HCT116 (cell line): ENCODE measurements at regions not wholly inside any gene's neighbourhood (a gene's known extent, or its start where the extent isn't known, plus 50 kb on each side); places are given as distances from the start of the nearest gene placed in this dataset.

Experiments used
- ATAC-seq: fragments of 200-7000 bp; cut with Tn5 transposase; 2 replicates; pipeline ENCODE4 v1.9.1; 2020; ENCODE audit warnings: mild to moderate bottlenecking, moderate library complexity
- BruUV-seq: library from RNA; stranded (reverse); fragments of 400-500 nt; replicated peaks from 2 replicates; lab custom pipeline; 2021; lab: Mats Ljungman, UMichigan
- CTCF ChIA-PET: fragments of 300-600 bp; sonication (Branson Sonifier 250); formaldehyde crosslinking; loops from one replicate; lab custom pipeline; 2021; ENCODE audit warnings: antibody characterized with exemption; lab: Charles Lee
- POLR2A ChIA-PET: fragments of 300-600, 350-600 bp; sonication (Branson Sonifier 250); formaldehyde crosslinking; loops from one replicate; lab custom pipeline; 2021; ENCODE audit warnings: antibody characterized with exemption; lab: Charles Lee
- RAD21 ChIA-PET, 2 experiments: fragments of 300-600 bp; sonication (Branson Sonifier 250); formaldehyde crosslinking; loops; one replicate each; lab custom pipeline; 2023; ENCODE audit warnings: low total read pairs in 2 of 2; ENCODE audit not compliant: uncharacterized antibody in 2 of 2, unreplicated experiment in 2 of 2, low non-redundant PET in 1 of 2; lab: Charles Lee
- DNase-seq: peaks from one replicate; pipeline ENCODE4 v3.0.0-alpha.2; 2010; ENCODE audit warnings: low read depth, low spot score
- H2AFZ ChIP-seq: fragments of 200-600 bp; shearing (Covaris generic), sonication (generic); 2 replicates; pipeline ENCODE4 v1.6.1; 2017; ENCODE audit warnings: low read depth, mixed run types, mixed read lengths, antibody characterized with exemption, low read length; ENCODE audit not compliant: poor library complexity, severe bottlenecking
- H3K27ac ChIP-seq: 2 replicates; pipeline ENCODE4 v1.5.1; 2012; ENCODE audit warnings: low read depth, low read length
- H3K27me3 ChIP-seq: fragments of 200-600 bp; sonication (generic); 2 replicates; pipeline ENCODE4 v1.6.1; 2016; ENCODE audit warnings: mixed run types, low read length, mixed read lengths; ENCODE audit not compliant: insufficient read depth
- H3K36me3 ChIP-seq, 2 experiments: fragments of 200-500 bp in 1 of 2; fragments of 200-600 bp in 1 of 2; sonication (Bioruptor generic) in 1 of 2; sonication (generic) in 1 of 2; 2 replicates each; pipeline versions ENCODE4 v1.5.1 to v1.6.1; 2014 to 2016; ENCODE audit warnings: low read length in 2 of 2, inconsistent platforms in 1 of 2, mixed read lengths in 1 of 2, mixed run types in 1 of 2; ENCODE audit not compliant: insufficient read depth in 2 of 2, control insufficient read depth in 1 of 2
- H3K4me1 ChIP-seq, 2 experiments: fragments of 200-600 bp in 1 of 2; sonication (generic) in 1 of 2; 2 replicates each; pipeline versions ENCODE4 v1.5.1 to v1.6.1; 2012 to 2017; ENCODE audit warnings: low read length in 2 of 2, inconsistent platforms in 1 of 2, mild to moderate bottlenecking in 1 of 2, mixed read lengths in 1 of 2, mixed run types in 1 of 2, moderate library complexity in 1 of 2; ENCODE audit not compliant: insufficient read depth in 2 of 2, control insufficient read depth in 1 of 2
- H3K4me2 ChIP-seq: fragments of 200-600 bp; sonication (generic); 2 replicates; pipeline ENCODE4 v1.6.1; 2017; ENCODE audit warnings: mixed run types, low read length, mixed read lengths
- H3K4me3 ChIP-seq, 2 experiments: fragments of 200-600 bp in 1 of 2; sonication (generic) in 1 of 2; replicated peaks in 1 of 2; 2 replicates each; pipeline ENCODE4 v1.5.1; 2011 to 2016; ENCODE audit warnings: low read length in 2 of 2, control low read depth in 1 of 2, low read depth in 1 of 2, mild to moderate bottlenecking in 1 of 2, mixed read lengths in 1 of 2, mixed run types in 1 of 2
- H3K79me2 ChIP-seq: fragments of 200-600 bp; sonication (generic); 2 replicates; pipeline ENCODE4 v1.6.1; 2017; ENCODE audit warnings: mild to moderate bottlenecking, mixed run types, low read length, moderate library complexity, mixed read lengths; ENCODE audit not compliant: insufficient read depth
- H3K9ac ChIP-seq: fragments of 200-600 bp; sonication (generic); 2 replicates; pipeline ENCODE4 v1.6.1; 2016; ENCODE audit warnings: low read length, mixed read lengths
- H3K9me2 ChIP-seq: fragments of 200-600 bp; sonication (generic), shearing (Covaris generic); 2 replicates; pipeline ENCODE4 v1.6.1; 2017; ENCODE audit warnings: mixed run types, mild to moderate bottlenecking, moderate library complexity; ENCODE audit not compliant: insufficient read depth
- H3K9me3 ChIP-seq, 2 experiments: fragments of 200-500 bp in 1 of 2; fragments of 200-600 bp in 1 of 2; sonication (Bioruptor generic) in 1 of 2; sonication (generic) in 1 of 2; 2 replicates each; pipeline ENCODE4 v1.6.1; 2014 to 2017; ENCODE audit warnings: low read length in 2 of 2, mixed read lengths in 2 of 2, inconsistent platforms in 1 of 2, low read depth in 1 of 2, mild to moderate bottlenecking in 1 of 2, mixed run types in 1 of 2, moderate library complexity in 1 of 2; ENCODE audit not compliant: control insufficient read depth in 1 of 2, insufficient read depth in 1 of 2
- H4K20me1 ChIP-seq: fragments of 200-600 bp; sonication (generic), shearing (Covaris generic); 2 replicates; pipeline ENCODE4 v1.6.1; 2017; ENCODE audit warnings: mixed run types, mild to moderate bottlenecking, moderate library complexity; ENCODE audit not compliant: insufficient read depth
- CBX3 ChIP-seq: IDR thresholded peaks from 2 replicates; pipeline ENCODE4 v1.6.1; 2012; ENCODE audit warnings: low read depth
- CEBPB ChIP-seq: IDR thresholded peaks from 2 replicates; pipeline ENCODE4 v1.6.1; 2012; ENCODE audit warnings: low read depth
- EGR1 ChIP-seq: IDR thresholded peaks from 2 replicates; pipeline ENCODE4 v1.6.1; 2012; ENCODE audit warnings: low read depth
- FOSL1 ChIP-seq: IDR thresholded peaks from 2 replicates; pipeline ENCODE4 v1.6.1; 2012; ENCODE audit warnings: low read depth
- JUND ChIP-seq: IDR thresholded peaks from 2 replicates; pipeline ENCODE4 v1.6.1; 2012
- POLR2A ChIP-seq: IDR thresholded peaks from 2 replicates; pipeline ENCODE4 v1.7.0; 2011; ENCODE audit warnings: borderline replicate concordance; ENCODE audit not compliant: insufficient read depth, insufficient read length; ENCODE audit errors: extremely low read depth
- POLR2AphosphoS5 ChIP-seq: IDR thresholded peaks from 2 replicates; pipeline ENCODE4 v1.6.1; 2011; ENCODE audit warnings: mild to moderate bottlenecking, low read depth, low read length, moderate library complexity
- ZFX ChIP-seq: fragments of 450-650 bp; IDR thresholded peaks from 2 replicates; pipeline ENCODE4 v1.6.1; 2017
- intact Hi-C: fragments of 100-400 bp; cut with micrococcal nuclease; formaldehyde crosslinking; loops from 2 replicates; pipeline ENCODE4 v1.10.0; 2022
- TF ChIP-seq, protein P1 (sequence below): IDR thresholded peaks from 2 replicates; pipeline ENCODE4 v1.6.1; 2011; ENCODE audit warnings: mild to moderate bottlenecking, low read length, moderate library complexity; ENCODE audit not compliant: insufficient replicate concordance; ENCODE audit errors: extremely low read depth
- TF ChIP-seq, protein P2 (sequence below): IDR thresholded peaks from 2 replicates; pipeline ENCODE4 v1.6.1; 2012
- TF ChIP-seq, protein P3 (sequence below), 3 experiments: fragments of 200-600 bp in 1 of 3; sonication (generic) in 1 of 3; IDR thresholded peaks in 2 of 3; conservative IDR thresholded peaks in 1 of 3; 2 replicates each; pipeline ENCODE4 v1.5.1; 2012 to 2017; ENCODE audit warnings: low read depth in 2 of 3, low read length in 2 of 3, antibody characterized with exemption in 1 of 3, borderline replicate concordance in 1 of 3, control low read depth in 1 of 3, mild to moderate bottlenecking in 1 of 3, mixed read lengths in 1 of 3, mixed run types in 1 of 3, moderate library complexity in 1 of 3; ENCODE audit not compliant: insufficient read depth in 1 of 3

DNA sequence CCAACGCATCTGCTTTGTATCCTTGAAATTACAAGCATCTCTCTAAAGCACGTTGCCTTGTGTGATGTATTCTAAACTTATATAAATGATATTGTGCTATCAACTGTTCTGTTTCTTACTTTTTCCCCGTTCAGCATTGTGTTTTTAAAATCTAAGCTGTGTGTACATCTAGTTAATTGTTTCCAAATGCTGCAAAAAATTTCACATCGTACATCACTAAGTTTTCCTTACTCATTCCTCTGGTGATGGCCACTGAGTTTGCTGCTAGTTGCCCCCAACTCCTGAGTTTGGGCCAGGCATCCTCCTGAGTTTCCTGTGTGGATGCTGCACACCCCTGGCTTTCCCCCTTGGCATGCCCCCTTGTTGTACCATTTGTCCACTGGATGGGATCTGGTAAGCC lies 139.7 kb downstream of the MYCN start:
- no peaks in the 10 kb centered on the region for H4K20me1 ChIP-seq
- H3K9me3 ChIP-seq: no peaks in the 10 kb centered on the region
- no peak overlapping the region for H2AFZ ChIP-seq
- BruUV-seq: no TSS peak
- H3K9me2 ChIP-seq: no peaks in the 10 kb centered on the region
- no peak overlapping the region for H3K4me3 ChIP-seq
- no peaks in the 10 kb centered on the region for H3K36me3 ChIP-seq
- H3K27ac ChIP-seq: no peak overlapping the region
- no peak for DNase-seq
- POLR2A ChIA-PET: no interaction called here
- H3K4me1 ChIP-seq: no peaks in the 10 kb centered on the region
- TF ChIP-seq POLR2AphosphoS5: no peak
- no peak for TF ChIP-seq FOSL1
- no peak for TF ChIP-seq CEBPB
- TF ChIP-seq, protein P1, sequence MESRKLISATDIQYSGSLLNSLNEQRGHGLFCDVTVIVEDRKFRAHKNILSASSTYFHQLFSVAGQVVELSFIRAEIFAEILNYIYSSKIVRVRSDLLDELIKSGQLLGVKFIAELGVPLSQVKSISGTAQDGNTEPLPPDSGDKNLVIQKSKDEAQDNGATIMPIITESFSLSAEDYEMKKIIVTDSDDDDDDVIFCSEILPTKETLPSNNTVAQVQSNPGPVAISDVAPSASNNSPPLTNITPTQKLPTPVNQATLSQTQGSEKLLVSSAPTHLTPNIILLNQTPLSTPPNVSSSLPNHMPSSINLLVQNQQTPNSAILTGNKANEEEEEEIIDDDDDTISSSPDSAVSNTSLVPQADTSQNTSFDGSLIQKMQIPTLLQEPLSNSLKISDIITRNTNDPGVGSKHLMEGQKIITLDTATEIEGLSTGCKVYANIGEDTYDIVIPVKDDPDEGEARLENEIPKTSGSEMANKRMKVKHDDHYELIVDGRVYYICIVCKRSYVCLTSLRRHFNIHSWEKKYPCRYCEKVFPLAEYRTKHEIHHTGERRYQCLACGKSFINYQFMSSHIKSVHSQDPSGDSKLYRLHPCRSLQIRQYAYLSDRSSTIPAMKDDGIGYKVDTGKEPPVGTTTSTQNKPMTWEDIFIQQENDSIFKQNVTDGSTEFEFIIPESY: no peak
- TF ChIP-seq CBX3: no peak
- no peak for TF ChIP-seq POLR2A
- TF ChIP-seq, protein P2, sequence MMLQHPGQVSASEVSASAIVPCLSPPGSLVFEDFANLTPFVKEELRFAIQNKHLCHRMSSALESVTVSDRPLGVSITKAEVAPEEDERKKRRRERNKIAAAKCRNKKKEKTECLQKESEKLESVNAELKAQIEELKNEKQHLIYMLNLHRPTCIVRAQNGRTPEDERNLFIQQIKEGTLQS: no peak
- no peak for TF ChIP-seq ZFX
- TF ChIP-seq, protein P3, sequence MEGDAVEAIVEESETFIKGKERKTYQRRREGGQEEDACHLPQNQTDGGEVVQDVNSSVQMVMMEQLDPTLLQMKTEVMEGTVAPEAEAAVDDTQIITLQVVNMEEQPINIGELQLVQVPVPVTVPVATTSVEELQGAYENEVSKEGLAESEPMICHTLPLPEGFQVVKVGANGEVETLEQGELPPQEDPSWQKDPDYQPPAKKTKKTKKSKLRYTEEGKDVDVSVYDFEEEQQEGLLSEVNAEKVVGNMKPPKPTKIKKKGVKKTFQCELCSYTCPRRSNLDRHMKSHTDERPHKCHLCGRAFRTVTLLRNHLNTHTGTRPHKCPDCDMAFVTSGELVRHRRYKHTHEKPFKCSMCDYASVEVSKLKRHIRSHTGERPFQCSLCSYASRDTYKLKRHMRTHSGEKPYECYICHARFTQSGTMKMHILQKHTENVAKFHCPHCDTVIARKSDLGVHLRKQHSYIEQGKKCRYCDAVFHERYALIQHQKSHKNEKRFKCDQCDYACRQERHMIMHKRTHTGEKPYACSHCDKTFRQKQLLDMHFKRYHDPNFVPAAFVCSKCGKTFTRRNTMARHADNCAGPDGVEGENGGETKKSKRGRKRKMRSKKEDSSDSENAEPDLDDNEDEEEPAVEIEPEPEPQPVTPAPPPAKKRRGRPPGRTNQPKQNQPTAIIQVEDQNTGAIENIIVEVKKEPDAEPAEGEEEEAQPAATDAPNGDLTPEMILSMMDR (IDR thresholded peaks at IDR 0.05 in 2 of 3, conservative IDR thresholded peaks at IDR 0.05 in 1 of 3; ENCODE audit: borderline replicate concordance in 1 of 3, insufficient read depth in 1 of 3, low read depth in 2 of 3, low read length in 2 of 3): no peak
- TF ChIP-seq EGR1: no peak
- no peak for TF ChIP-seq JUND
- intact Hi-C loops: no loop called here
- no peak overlapping the region for H3K9ac ChIP-seq
- H3K4me2 ChIP-seq: no peak overlapping the region
- H3K27me3 ChIP-seq: 0 out of 2 replicates have a peak, but pooled peaks cover 2% of the 10 kb centered on the region
- CTCF ChIA-PET: no interaction called here
- RAD21 ChIA-PET: no interaction called here
- ATAC-seq: no peak
- no peaks in the 10 kb centered on the region for H3K79me2 ChIP-seq
